Left hindlimb (tissue), 1 donor: ENCODE measurements at regions not wholly inside any gene's neighbourhood (a gene's known extent, or its start where the extent isn't known, plus 50 kb on each side); places are given as distances from the start of the nearest gene placed in this dataset.
"Not testable (repeated sequence)": the region's sequence is repeated elsewhere in the genome, so short reads cannot be mapped to it uniquely, and the experiment has no call there.

Source experiments
- DNase-seq: peaks from one replicate; pipeline ENCODE4 v3.0.0-alpha.2; 2018

GRCh38 chr13:58207501-58207900 is 576.0 kb downstream of the PCDH17 start:
- no peak for DNase-seq

- no peak for DNase-seq
These were observed 603.9 kb downstream of the PCDH17 start for GRCh38 chr13:58235454-58235853.

GRCh38 chr13:58238972-58239773 is 607.6 kb downstream of the PCDH17 start:
- no peak for DNase-seq

GRCh38 chr13:58239774-58240268 is 608.3 kb downstream of the PCDH17 start:
- DNase-seq, result no peak

GRCh38 chr13:58247080-58247479 is 615.5 kb downstream of the PCDH17 start:
- DNase-seq, result no peak

- no peak for DNase-seq
These were observed 623.4 kb downstream of the PCDH17 start for GRCh38 chr13:58254943-58255342.

- no peak for DNase-seq
These were observed 634.7 kb downstream of the PCDH17 start for GRCh38 chr13:58266271-58266670.

GRCh38 chr13:58298556-58299135 is 667.1 kb downstream of the PCDH17 start:
- DNase-seq, result no peak

- DNase-seq, result no peak
These were observed 668.7 kb downstream of the PCDH17 start for GRCh38 chr13:58300224-58300623.

- no peak for DNase-seq
These were observed 669.6 kb downstream of the PCDH17 start for GRCh38 chr13:58300974-58301681.

- DNase-seq, result no peak
These were observed 670.8 kb downstream of the PCDH17 start for GRCh38 chr13:58302349-58302748.

GRCh38 chr13:58306062-58306461 is 674.5 kb downstream of the PCDH17 start:
- DNase-seq, result no peak

GRCh38 chr13:58313219-58313618 is 681.7 kb downstream of the PCDH17 start:
- no peak for DNase-seq

- no peak for DNase-seq
These were observed 687.1 kb downstream of the PCDH17 start for GRCh38 chr13:58318495-58319167.

GRCh38 chr13:58324161-58324560 is 692.6 kb downstream of the PCDH17 start:
- DNase-seq, result no peak

GRCh38 chr13:58329746-58330145 is 698.2 kb downstream of the PCDH17 start:
- DNase-seq, result no peak

- DNase-seq, result no peak
These were observed 709.4 kb downstream of the PCDH17 start for GRCh38 chr13:58340895-58341294.

- DNase-seq, result no peak
These were observed 709.8 kb downstream of the PCDH17 start for GRCh38 chr13:58341318-58341717.

GRCh38 chr13:58343076-58343475 is 711.5 kb downstream of the PCDH17 start:
- no peak for DNase-seq

GRCh38 chr13:58352100-58352499 is 720.6 kb downstream of the PCDH17 start:
- DNase-seq, result not testable (repeated sequence)

GRCh38 chr13:58369936-58370335 is 738.4 kb downstream of the PCDH17 start:
- no peak for DNase-seq

- no peak for DNase-seq
These were observed 744.8 kb downstream of the PCDH17 start for GRCh38 chr13:58376349-58376748.

GRCh38 chr13:58376775-58377174 is 745.2 kb downstream of the PCDH17 start:
- DNase-seq, result no peak
